H1 (cell line): ENCODE measurements at regions not wholly inside any gene's neighbourhood (a gene's known extent, or its start where the extent isn't known, plus 50 kb on each side); places are given as distances from the start of the nearest gene placed in this dataset.

ENCODE experiments used
- E2F6 ChIP-seq: IDR thresholded peaks from 2 replicates; pipeline ENCODE4 v1.6.1; 2012; ENCODE audit warnings: inconsistent platforms
- HDAC6 ChIP-seq: IDR thresholded peaks from one replicate; pipeline ENCODE4 v1.7.1; 2012; ENCODE audit warnings: low read depth, mild to moderate bottlenecking, inconsistent platforms, low read length, moderate library complexity
- KDM4A ChIP-seq: IDR thresholded peaks from one replicate; pipeline ENCODE4 v1.7.1; 2012; ENCODE audit warnings: low read depth, mild to moderate bottlenecking, moderate library complexity, low read length, inconsistent platforms; ENCODE audit not compliant: severe bottlenecking
- KDM5A ChIP-seq: fragments of 200-600 bp; IDR thresholded peaks from 2 replicates; pipeline ENCODE4 v1.7.1; 2012; ENCODE audit warnings: mild to moderate bottlenecking, low read length, inconsistent platforms, mixed read lengths
- SUZ12 ChIP-seq: fragments of 200-600 bp; sonication (generic); IDR thresholded peaks from 2 replicates; pipeline ENCODE4 v1.6.1; 2012; ENCODE audit warnings: mild to moderate bottlenecking, inconsistent platforms, low read length, moderate library complexity, mixed read lengths
- TBP ChIP-seq: IDR thresholded peaks from 2 replicates; pipeline ENCODE4 v1.6.1; 2011; ENCODE audit warnings: low read depth, low read length, improper control_type of control experiment

GRCh38 chr20:22775671-22776139, 191.3 kb upstream of the FOXA2 start (continued):
- TF ChIP-seq SUZ12 (no peak), KDM4A (no peak), HDAC6 (no peak), TBP (no peak), E2F6 (no peak), KDM5A (no peak)
